Stimulated activated CD4-positive, alpha-beta T cell treated with anti-CD3 and anti-CD28 coated beads, Interleukin-1b, Interleukin-23, amount 100 ng/mL, for 24 hours (primary cell): ENCODE measurements at regions not wholly inside any gene's neighbourhood (a gene's known extent, or its start where the extent isn't known, plus 50 kb on each side); places are given as distances from the start of the nearest gene placed in this dataset.
"Not testable (repeated sequence)": the region's sequence is repeated elsewhere in the genome, so short reads cannot be mapped to it uniquely, and the experiment has no call there.

Experiments used
- DNase-seq, 4 experiments: peaks; one replicate each; pipeline ENCODE4 v3.0.0-alpha.2; 2020; ENCODE audit warnings: low read depth in 4 of 4, low spot score in 1 of 4

- not testable (repeated sequence) for DNase-seq
These were observed 189.4 kb downstream of the TTC6 start for GRCh38 chr14:37784827-37785223.

- DNase-seq: not testable (repeated sequence)
These were observed 189.9 kb downstream of the TTC6 start for GRCh38 chr14:37785298-37785697.

GRCh38 chr14:37786114-37786625, 190.7 kb downstream of the TTC6 start:
- DNase-seq: not testable (repeated sequence)

GRCh38 chr14:37787879-37788494, 192.6 kb downstream of the TTC6 start:
- DNase-seq: no peak

- DNase-seq: no peak
These were observed 196.1 kb downstream of the TTC6 start for GRCh38 chr14:37791384-37792036.

- no peak for DNase-seq
These were observed 196.7 kb downstream of the TTC6 start for GRCh38 chr14:37792124-37792523.

- no peak for DNase-seq
These were observed 201.4 kb downstream of the TTC6 start for GRCh38 chr14:37796703-37797416.

GRCh38 chr14:37797675-37798074, 202.2 kb downstream of the TTC6 start:
- DNase-seq: no peak

GRCh38 chr14:37807722-37808121, 212.3 kb downstream of the TTC6 start:
- no peak for DNase-seq

- DNase-seq: no peak
These were observed 214.8 kb downstream of the TTC6 start for GRCh38 chr14:37810094-37810801.

GRCh38 chr14:37813732-37814131, 218.3 kb downstream of the TTC6 start:
- no peak for DNase-seq

GRCh38 chr14:37816135-37816534, 220.7 kb downstream of the TTC6 start:
- DNase-seq: no peak

- DNase-seq: no peak
These were observed 221.4 kb downstream of the TTC6 start for GRCh38 chr14:37816743-37817295.

- DNase-seq: no peak
These were observed 224.0 kb downstream of the TTC6 start for GRCh38 chr14:37819155-37820015.

GRCh38 chr14:37820810-37821209, 225.4 kb downstream of the TTC6 start:
- DNase-seq: not testable (repeated sequence)

- DNase-seq: no peak
These were observed 229.7 kb downstream of the TTC6 start for GRCh38 chr14:37824939-37825712.

- DNase-seq: no peak
These were observed 231.4 kb downstream of the TTC6 start for GRCh38 chr14:37826869-37827268.

GRCh38 chr14:37830271-37830670, 234.8 kb downstream of the TTC6 start:
- DNase-seq: no peak

GRCh38 chr14:37834275-37834674, 238.8 kb downstream of the TTC6 start:
- DNase-seq: no peak
